Esophagus muscularis mucosa (tissue), 3 donors: ENCODE measurements at regions not wholly inside any gene's neighbourhood (a gene's known extent, or its start where the extent isn't known, plus 50 kb on each side); places are given as distances from the start of the nearest gene placed in this dataset.

Experiments
- CTCF ChIP-seq, 3 experiments: fragments of 200-600 bp in 2 of 3; fragments of 450-650 bp in 1 of 3; sonication (generic) in 2 of 3; IDR thresholded peaks; one replicate each; pipeline ENCODE4 v1.5.1; 2017 to 2019; ENCODE audit warnings: antibody characterized with exemption in 3 of 3, mild to moderate bottlenecking in 2 of 3, moderate library complexity in 1 of 3
- POLR2A ChIP-seq: fragments of 450-650 bp; IDR thresholded peaks from one replicate; pipeline ENCODE4 v1.6.1; 2017; ENCODE audit warnings: antibody characterized with exemption, moderate library complexity, mild to moderate bottlenecking, low read depth
- POLR2AphosphoS5 ChIP-seq, 2 donors: sonication (generic); formaldehyde crosslinking; IDR thresholded peaks; one replicate each; pipeline ENCODE4 v1.6.1; 2017; ENCODE audit warnings: antibody characterized with exemption in 2 of 2

GRCh38 chr11:39113606-39114005 lies 2345.8 kb downstream of the LRRC4C start:
- TF ChIP-seq POLR2A (no peak), CTCF (IDR thresholded peaks at IDR 0.05) (no peak), POLR2AphosphoS5 (IDR thresholded peaks at IDR 0.05) (no peak)
